PC-9 (cell line): ENCODE measurements at regions not wholly inside any gene's neighbourhood (a gene's known extent, or its start where the extent isn't known, plus 50 kb on each side); places are given as distances from the start of the nearest gene placed in this dataset.
A peak's percentile ranks its signal among the peaks of the same experiment; 100 is the strongest.

Experiments used
- BruUV-seq: library from RNA; stranded (reverse); fragments of 400-500 nt; replicated peaks from 2 replicates; lab custom pipeline; 2021; lab: Mats Ljungman, UMichigan
- CTCF ChIA-PET: fragments of 300-600 bp; sonication (Branson Sonifier 250); formaldehyde crosslinking; loops from one replicate; lab custom pipeline; 2022; ENCODE audit warnings: antibody characterized with exemption; lab: Charles Lee
- POLR2A ChIA-PET: fragments of 300-600 bp; sonication (Branson Sonifier 250); formaldehyde crosslinking; loops from one replicate; lab custom pipeline; 2022; ENCODE audit warnings: antibody characterized with exemption; ENCODE audit not compliant: unreplicated experiment; lab: Charles Lee
- DNase-seq, 2 experiments: peaks; one replicate each; pipeline versions ENCODE4 v3.0.0 to v3.0.0-alpha.2; 2015 to 2022; ENCODE audit warnings: mixed read lengths in 1 of 2
- H2AFZ ChIP-seq: fragments of 200-600 bp; sonication (generic); 2 replicates; pipeline ENCODE4 v1.8.1; 2017; ENCODE audit warnings: antibody characterized with exemption
- H3F3A ChIP-seq: fragments of 200-600 bp; sonication (generic); 2 replicates; pipeline ENCODE4 v1.8.1; 2017; ENCODE audit warnings: antibody characterized with exemption, mild to moderate bottlenecking, low read depth; ENCODE audit not compliant: insufficient read depth
- H3K27ac ChIP-seq: fragments of 200-600 bp; sonication (generic); 2 replicates; pipeline ENCODE4 v1.6.1; 2016; ENCODE audit warnings: mixed run types
- H3K27me3 ChIP-seq: fragments of 200-600 bp; sonication (generic); 2 replicates; pipeline ENCODE4 v1.6.1; 2016; ENCODE audit warnings: low read depth, mixed run types; ENCODE audit not compliant: insufficient read depth
- H3K36me3 ChIP-seq: fragments of 200-600 bp; sonication (generic); 2 replicates; pipeline ENCODE4 v1.6.1; 2016; ENCODE audit warnings: low read depth, mixed run types
- H3K4me1 ChIP-seq: fragments of 200-600 bp; sonication (generic); replicated peaks from 2 replicates; pipeline ENCODE4 v1.6.1; 2016; ENCODE audit warnings: mixed run types; ENCODE audit not compliant: insufficient read depth
- H3K4me2 ChIP-seq: fragments of 200-600 bp; sonication (generic); 2 replicates; pipeline ENCODE4 v1.6.1; 2017; ENCODE audit warnings: mixed run types
- H3K4me3 ChIP-seq: fragments of 200-600 bp; sonication (generic); 2 replicates; pipeline ENCODE4 v1.6.1; 2016; ENCODE audit warnings: mixed run types
- H3K79me2 ChIP-seq: fragments of 200-600 bp; sonication (generic); 2 replicates; pipeline ENCODE4 v1.6.1; 2017; ENCODE audit warnings: low read depth, mixed run types
- H3K9me2 ChIP-seq: fragments of 200-600 bp; sonication (generic); 2 replicates; pipeline ENCODE4 v1.8.1; 2017; ENCODE audit warnings: mild to moderate bottlenecking; ENCODE audit not compliant: insufficient read depth
- H3K9me3 ChIP-seq: fragments of 200-600 bp; sonication (generic); 2 replicates; pipeline ENCODE4 v1.8.1; 2016; ENCODE audit warnings: low read depth; ENCODE audit not compliant: insufficient read depth
- H4K20me1 ChIP-seq: fragments of 200-600 bp; sonication (generic); 2 replicates; pipeline ENCODE4 v1.8.1; 2017; ENCODE audit not compliant: insufficient read depth
- EZH2 ChIP-seq: fragments of 200-600 bp; sonication (generic); IDR thresholded peaks from 2 replicates; pipeline ENCODE4 v1.8.0; 2017; ENCODE audit warnings: antibody characterized with exemption, low read depth
- intact Hi-C: fragments of 100-400 bp; cut with micrococcal nuclease; formaldehyde crosslinking; loops from one replicate; pipeline ENCODE4 v1.10.0; 2022; ENCODE audit not compliant: unreplicated experiment
- TF ChIP-seq, protein P1 (sequence below): fragments of 200-600 bp; sonication (generic); conservative IDR thresholded peaks from 2 replicates; pipeline ENCODE4 v1.6.1; 2017; ENCODE audit warnings: mixed run types, antibody characterized with exemption, mild to moderate bottlenecking, moderate library complexity

DNA sequence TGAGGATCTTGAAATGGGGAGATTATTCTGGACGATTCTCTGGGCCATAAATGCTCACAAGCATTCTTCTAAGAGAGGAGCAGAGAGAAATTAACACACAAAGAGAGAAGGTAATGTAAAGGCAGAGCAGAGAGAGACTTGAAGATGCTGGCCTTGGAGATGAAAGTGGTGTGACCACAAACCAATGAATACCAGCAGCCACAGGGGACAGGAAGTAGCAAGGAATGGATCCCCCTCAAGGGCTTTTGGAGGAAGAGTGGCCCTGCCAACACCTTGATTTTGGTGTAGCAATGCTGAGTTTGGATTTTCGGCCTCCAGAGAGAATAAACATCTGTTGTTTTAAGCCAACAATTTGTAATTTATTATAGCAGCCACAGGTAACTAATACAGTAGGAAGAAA is 1155.6 kb downstream of the TYW1 start:
- Histone ChIP-seq H3K4me3 (no peak overlapping the region), H3K27ac (no peak overlapping the region), H3K27me3 (no peaks in the 10 kb centered on the region), H3K36me3 (no peaks in the 10 kb centered on the region), H3K4me2 (no peak overlapping the region), H3K4me1 (no peaks in the 10 kb centered on the region; the same call in 1 of the 2 replicates), H3K9me3 (peaks cover 8% of the 10 kb centered on the region), H3K79me2 (no peaks in the 10 kb centered on the region), H2AFZ (no peak overlapping the region), H4K20me1 (no peaks in the 10 kb centered on the region), H3K9me2 (no peaks in the 10 kb centered on the region), H3F3A (no peaks in the 10 kb centered on the region)
- POLR2A ChIA-PET = no interaction called here
- TF ChIP-seq, protein P1, sequence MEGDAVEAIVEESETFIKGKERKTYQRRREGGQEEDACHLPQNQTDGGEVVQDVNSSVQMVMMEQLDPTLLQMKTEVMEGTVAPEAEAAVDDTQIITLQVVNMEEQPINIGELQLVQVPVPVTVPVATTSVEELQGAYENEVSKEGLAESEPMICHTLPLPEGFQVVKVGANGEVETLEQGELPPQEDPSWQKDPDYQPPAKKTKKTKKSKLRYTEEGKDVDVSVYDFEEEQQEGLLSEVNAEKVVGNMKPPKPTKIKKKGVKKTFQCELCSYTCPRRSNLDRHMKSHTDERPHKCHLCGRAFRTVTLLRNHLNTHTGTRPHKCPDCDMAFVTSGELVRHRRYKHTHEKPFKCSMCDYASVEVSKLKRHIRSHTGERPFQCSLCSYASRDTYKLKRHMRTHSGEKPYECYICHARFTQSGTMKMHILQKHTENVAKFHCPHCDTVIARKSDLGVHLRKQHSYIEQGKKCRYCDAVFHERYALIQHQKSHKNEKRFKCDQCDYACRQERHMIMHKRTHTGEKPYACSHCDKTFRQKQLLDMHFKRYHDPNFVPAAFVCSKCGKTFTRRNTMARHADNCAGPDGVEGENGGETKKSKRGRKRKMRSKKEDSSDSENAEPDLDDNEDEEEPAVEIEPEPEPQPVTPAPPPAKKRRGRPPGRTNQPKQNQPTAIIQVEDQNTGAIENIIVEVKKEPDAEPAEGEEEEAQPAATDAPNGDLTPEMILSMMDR = no peak
- no peak for TF ChIP-seq EZH2
- no peak for DNase-seq
- CTCF ChIA-PET = no interaction called here
- no TSS peak for BruUV-seq
- intact Hi-C loops = no loop called here

DNA sequence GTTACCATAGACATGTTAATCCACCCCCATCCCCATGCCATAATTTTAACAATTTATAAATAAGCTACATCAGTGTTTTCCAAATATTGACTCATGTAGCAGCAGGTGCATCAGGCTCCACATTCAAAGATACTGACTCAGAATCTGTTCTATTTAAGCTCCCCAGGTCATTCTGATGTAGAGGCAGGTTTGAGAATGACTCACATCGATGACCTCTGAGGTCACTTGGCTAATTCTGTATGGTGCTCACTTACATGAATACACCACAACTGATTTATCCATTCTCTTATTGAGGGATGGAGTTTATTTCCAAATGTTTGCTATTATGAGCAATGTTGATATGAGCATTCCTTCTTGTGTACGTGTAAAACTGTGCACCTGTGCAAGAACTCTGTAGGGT is 1159.0 kb downstream of the TYW1 start:
- Histone ChIP-seq H2AFZ (no peak overlapping the region), H3K79me2 (no peaks in the 10 kb centered on the region), H3K27ac (no peak overlapping the region), H3K4me3 (no peak overlapping the region), H3K9me2 (no peaks in the 10 kb centered on the region), H3K4me1 (no peaks in the 10 kb centered on the region; the same call in 1 of the 2 replicates), H3K9me3 (peaks cover 8% of the 10 kb centered on the region), H3K4me2 (no peak overlapping the region), H4K20me1 (no peaks in the 10 kb centered on the region), H3K36me3 (no peaks in the 10 kb centered on the region), H3K27me3 (no peaks in the 10 kb centered on the region), H3F3A (no peaks in the 10 kb centered on the region)
- DNase-seq = peak in 1 of 2 experiments; percentile 94
- POLR2A ChIA-PET = no interaction called here
- intact Hi-C loops = no loop called here
- CTCF ChIA-PET = no interaction called here
- no TSS peak for BruUV-seq
- TF ChIP-seq, protein P1 = no peak
- no peak for TF ChIP-seq EZH2

DNA sequence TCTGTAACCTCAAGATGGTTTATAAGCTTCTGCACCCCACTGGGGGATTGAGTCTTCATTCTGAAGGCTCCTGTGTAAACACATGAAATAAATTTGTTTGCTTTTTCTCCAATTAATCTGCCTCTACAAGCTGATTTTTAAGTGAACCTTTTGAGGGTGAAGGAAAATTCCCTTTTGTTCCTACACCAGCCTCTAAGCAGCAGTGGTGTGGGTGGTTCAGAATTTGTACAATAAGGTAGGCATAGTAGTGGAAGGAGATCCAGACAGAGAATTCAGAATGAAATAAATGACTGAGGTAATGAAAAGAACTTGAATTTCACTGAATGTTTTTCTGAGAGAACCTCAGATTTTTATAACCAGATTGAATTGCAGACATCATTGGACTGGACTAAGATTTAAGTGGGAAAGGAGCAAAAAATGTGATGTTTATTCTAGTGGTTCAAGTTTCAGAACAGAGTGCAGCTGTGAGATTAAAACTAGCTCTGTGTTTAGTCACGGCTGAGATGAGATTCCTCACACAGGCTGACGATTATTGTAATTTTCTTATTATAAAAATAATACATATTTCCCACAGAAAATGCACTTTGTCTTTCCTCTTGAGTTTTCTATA is 1162.2 kb downstream of the TYW1 start:
- Histone ChIP-seq H3F3A (no peaks in the 10 kb centered on the region), H3K9me2 (no peaks in the 10 kb centered on the region), H3K79me2 (no peaks in the 10 kb centered on the region), H3K4me1 (no peaks in the 10 kb centered on the region; the same call in 1 of the 2 replicates), H3K4me2 (no peak overlapping the region), H3K4me3 (no peak overlapping the region), H4K20me1 (no peaks in the 10 kb centered on the region), H3K36me3 (no peaks in the 10 kb centered on the region), H3K9me3 (peaks cover 8% of the 10 kb centered on the region), H2AFZ (no peak overlapping the region), H3K27ac (no peak overlapping the region), H3K27me3 (no peaks in the 10 kb centered on the region)
- no TSS peak for BruUV-seq
- TF ChIP-seq EZH2 = no peak
- TF ChIP-seq, protein P1 = no peak
- ChIA-PET CTCF (no interaction called here), POLR2A (no interaction called here)
- intact Hi-C loops = no loop called here
- no peak for DNase-seq
